HepG2 (cell line): ENCODE measurements at regions not wholly inside any gene's neighbourhood (a gene's known extent, or its start where the extent isn't known, plus 50 kb on each side); places are given as distances from the start of the nearest gene placed in this dataset.

Source experiments
- ATAC-seq: fragments of 200-7000 bp; cut with Tn5 transposase; 3 replicates; pipeline ENCODE4 v1.9.1; 2020; ENCODE audit warnings: mild to moderate bottlenecking, moderate library complexity
- BruUV-seq: library from RNA; stranded (reverse); fragments of 400-500 nt; replicated peaks from 2 replicates; lab custom pipeline; 2021; lab: Mats Ljungman, UMichigan
- CTCF ChIA-PET: fragments of 300-600 bp; formaldehyde crosslinking; extraction: SDS; loops from one replicate; lab custom pipeline; 2021; ENCODE audit warnings: low total read pairs, inconsistent platforms, low intra/inter-chr PET ratio; lab: Yijun Ruan, JAX
- POLR2A ChIA-PET: fragments of 350-600 bp; sonication (Branson Sonifier 250); formaldehyde crosslinking; loops from one replicate; lab custom pipeline; 2020; ENCODE audit warnings: antibody characterized with exemption, inconsistent platforms; lab: Yijun Ruan, JAX
- DNase-seq: peaks from one replicate; pipeline ENCODE4 v3.0.0-alpha.2; 2015; ENCODE audit warnings: low spot score
- FAIRE-seq: peaks from 3 replicates; lab custom pipeline; 2011; peaks lifted over from hg19 to GRCh38; lab: Jason Lieb, UNC
- H2AFZ ChIP-seq: one replicate; pipeline ENCODE4 v1.6.1; 2011; ENCODE audit warnings: low read length, inconsistent platforms
- H3K27ac ChIP-seq: fragments of 300-600 bp; 3 replicates; pipeline ENCODE4 v1.8.0; 2011; ENCODE audit warnings: mixed run types, mild to moderate bottlenecking, mixed read lengths, low read length, inconsistent platforms; ENCODE audit not compliant: insufficient read depth; ENCODE audit errors: extremely low read length
- H3K27me3 ChIP-seq, 2 experiments: fragments of 200-600 bp in 1 of 2; 2 replicates in 1 of 2; 3 replicates in 1 of 2; pipeline versions ENCODE4 v1.6.0 to v1.8.0; 2011; ENCODE audit warnings: low read length in 2 of 2, mild to moderate bottlenecking in 2 of 2, moderate library complexity in 2 of 2, inconsistent platforms in 1 of 2; ENCODE audit not compliant: insufficient read depth in 2 of 2, control insufficient read depth in 1 of 2
- H3K36me3 ChIP-seq, 2 experiments: fragments of 200-600 bp in 1 of 2; replicated peaks in 1 of 2; 2 replicates in 1 of 2; 3 replicates in 1 of 2; pipeline versions ENCODE4 v1.5.1 to v1.8.0; 2011; ENCODE audit warnings: low read length in 2 of 2, inconsistent platforms in 1 of 2; ENCODE audit not compliant: insufficient read depth in 2 of 2, control insufficient read depth in 1 of 2
- H3K4me1 ChIP-seq: 2 replicates; pipeline ENCODE4 v1.5.1; 2012; ENCODE audit warnings: low read length, inconsistent platforms; ENCODE audit not compliant: insufficient read depth
- H3K4me2 ChIP-seq: 2 replicates; pipeline ENCODE4 v1.6.0; 2011; ENCODE audit warnings: low read depth, low read length, inconsistent platforms
- H3K4me3 ChIP-seq, 3 experiments: fragments of 200-600 bp in 1 of 3; sonication (generic), shearing (Covaris generic) in 1 of 3; replicated peaks in 1 of 3; 2 replicates each; pipeline ENCODE4 v1.5.1; 2011 to 2016; ENCODE audit warnings: low read length in 3 of 3, inconsistent platforms in 2 of 3, low read depth in 2 of 3, mild to moderate bottlenecking in 2 of 3, control low read depth in 1 of 3, mixed read lengths in 1 of 3; ENCODE audit not compliant: insufficient read depth in 1 of 3
- H3K79me2 ChIP-seq: one replicate; pipeline ENCODE4 v1.6.1; 2011; ENCODE audit warnings: low read length, inconsistent platforms; ENCODE audit not compliant: insufficient read depth
- H3K9ac ChIP-seq: 2 replicates; pipeline ENCODE4 v1.6.0; 2011; ENCODE audit warnings: mild to moderate bottlenecking, low read depth, low read length, inconsistent platforms; ENCODE audit not compliant: insufficient read depth
- H3K9me3 ChIP-seq: 2 replicates; pipeline ENCODE4 v1.5.1; 2012; ENCODE audit warnings: mild to moderate bottlenecking, low read length
- H4K20me1 ChIP-seq: 2 replicates; pipeline ENCODE4 v1.6.0; 2011; ENCODE audit warnings: inconsistent platforms, mild to moderate bottlenecking, low read length, moderate library complexity; ENCODE audit not compliant: insufficient read depth
- CEBPB ChIP-seq: IDR thresholded peaks from 2 replicates; pipeline ENCODE4 v1.6.1; 2011; ENCODE audit warnings: low read depth, low read length, improper control_type of control experiment, borderline replicate concordance
- EHMT2 ChIP-seq: fragments of 200-600 bp; sonication (generic); IDR thresholded peaks from 2 replicates; pipeline ENCODE4 v1.7.0; 2017; ENCODE audit warnings: antibody characterized with exemption, low read depth, low read length, borderline replicate concordance
- ZNF446 ChIP-seq: sonication (generic); formaldehyde crosslinking; IDR thresholded peaks from 2 replicates; pipeline ENCODE4 v1.5.0; 2020; ENCODE audit warnings: mild to moderate bottlenecking, missing genetic modification reagents
- ZSCAN30 ChIP-seq: sonication (generic); formaldehyde crosslinking; IDR thresholded peaks from 2 replicates; pipeline ENCODE4 v1.5.0; 2020; ENCODE audit warnings: mild to moderate bottlenecking, missing genetic modification reagents
- WGBS: methylation state at CpG from one replicate; pipeline ENCODE4 v1.1.6; 2017; ENCODE audit warnings: low lambda C conversion rate; 5-methylcytosine and 5-hydroxymethylcytosine counted together
- in situ Hi-C: cut with HindIII; loops from 2 replicates; pipeline ENCODE4 v1.10.0; 2017; ENCODE audit warnings: low pct_unique_long_range_greater_than_20kb; ENCODE audit not compliant: extremely low pct_ligation_motif_present
- intact Hi-C: fragments of 100-400 bp; cut with micrococcal nuclease; formaldehyde crosslinking; loops from one replicate; pipeline ENCODE4 v1.10.0; 2022; ENCODE audit not compliant: unreplicated experiment

GRCh38 chr1:63064135-63064534, 258.2 kb upstream of the FOXD3 start:
- Histone ChIP-seq H2AFZ (no peak overlapping the region), H3K4me1 (no peaks in the 10 kb centered on the region), H3K9ac (no peak overlapping the region), H3K9me3 (no peaks in the 10 kb centered on the region), H3K79me2 (no peaks in the 10 kb centered on the region), H3K27ac (no peak overlapping the region), H3K4me2 (no peak overlapping the region), H3K4me3 (no peak overlapping the region), H3K36me3 (no peaks in the 10 kb centered on the region), H3K27me3 (peaks cover 0 to 5% of the 10 kb centered on the region in 2 experiments; a peak in 1 of 5 replicates)
- BruUV-seq: no TSS peak
- ChIA-PET CTCF (no interaction called here), POLR2A (no interaction called here)
- FAIRE-seq: no peak
- no peak for ATAC-seq
- WGBS: 40% methylated on average over 4 of the region's 4 CpGs
- intact Hi-C loops: no loop called here
- no peak for TF ChIP-seq ZNF446
- TF ChIP-seq CEBPB: no peak
- TF ChIP-seq ZSCAN30 (CRISPR knock-in tag): no peak
- TF ChIP-seq, all 625 proteins: peak for 0
- DNase-seq: no peak
- in situ Hi-C loops: no loop called here
- H4K20me1 ChIP-seq: no peaks in the 10 kb centered on the region

- H3K9ac ChIP-seq: no peak overlapping the region
Observed at GRCh38 chr1:63068626-63069025, 253.7 kb upstream of the FOXD3 start.

More at GRCh38 chr1:63068626-63069025, 253.7 kb upstream of the FOXD3 start:
- FAIRE-seq (no peak), ATAC-seq (no peak), DNase-seq (no peak)
- in situ Hi-C loops: no loop called here
- intact Hi-C loops: no loop called here
- Histone ChIP-seq H3K9me3 (no peaks in the 10 kb centered on the region), H3K36me3 (no peaks in the 10 kb centered on the region), H3K27ac (no peak overlapping the region), H3K4me2 (no peak overlapping the region), H2AFZ (no peak overlapping the region), H4K20me1 (no peaks in the 10 kb centered on the region), H3K79me2 (no peaks in the 10 kb centered on the region), H3K27me3 (peaks cover 1 to 21% of the 10 kb centered on the region in 2 experiments; a peak in 3 of 5 replicates), H3K4me3 (no peak overlapping the region), H3K4me1 (no peaks in the 10 kb centered on the region)
- POLR2A ChIA-PET: no interaction called here
- BruUV-seq: no TSS peak
- TF ChIP-seq CEBPB (peak; percentile 74), EHMT2 (no peak)
- WGBS: 15% methylated on average over 7 of the region's 7 CpGs
- CTCF ChIA-PET: no interaction called here
